GM21576 (cell line): ENCODE measurements at regions not wholly inside any gene's neighbourhood (a gene's known extent, or its start where the extent isn't known, plus 50 kb on each side); places are given as distances from the start of the nearest gene placed in this dataset.
A peak's percentile ranks its signal among the peaks of the same experiment; 100 is the strongest.

Experiments
- ATAC-seq: cut with Tn5 transposase; IDR thresholded peaks from one replicate; pipeline ENCODE4 v1.9.1; 2021; ENCODE audit warnings: mild to moderate bottlenecking, moderate library complexity; ENCODE audit not compliant: unreplicated experiment

GRCh38 chr14:53896726-53897125 is 59.9 kb downstream of the BMP4 start:
- no peak for ATAC-seq

- peak; percentile 85 for ATAC-seq
Observed at GRCh38 chr14:53894456-53894855, 62.2 kb downstream of the BMP4 start.

DNA sequence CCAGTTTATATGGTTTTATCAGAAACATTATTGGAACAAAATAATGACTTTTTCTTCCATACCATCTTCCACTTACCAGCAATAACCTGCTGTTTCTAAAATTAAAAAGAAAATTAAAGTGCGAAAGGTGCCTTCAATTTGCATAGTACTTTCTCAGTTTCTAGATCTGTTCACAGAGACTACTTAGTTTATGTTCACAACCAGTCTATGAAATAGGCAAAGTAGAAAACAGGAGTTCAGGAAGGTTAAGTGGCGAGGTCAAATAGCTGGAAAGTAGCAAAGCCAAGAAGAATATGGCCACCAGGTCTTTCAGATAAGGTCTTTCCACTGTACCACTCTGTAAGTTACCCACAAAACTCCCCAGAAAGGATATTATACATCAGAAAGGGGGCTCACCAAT is 63.3 kb downstream of the BMP4 start:
- no peak for ATAC-seq

GRCh38 chr14:53890611-53891101 is 66.0 kb downstream of the BMP4 start:
- ATAC-seq: no peak

- ATAC-seq: no peak
Observed at GRCh38 chr14:53888535-53889386, 67.9 kb downstream of the BMP4 start.

- ATAC-seq: no peak
Observed at GRCh38 chr14:53885136-53885640, 71.4 kb downstream of the BMP4 start.

DNA sequence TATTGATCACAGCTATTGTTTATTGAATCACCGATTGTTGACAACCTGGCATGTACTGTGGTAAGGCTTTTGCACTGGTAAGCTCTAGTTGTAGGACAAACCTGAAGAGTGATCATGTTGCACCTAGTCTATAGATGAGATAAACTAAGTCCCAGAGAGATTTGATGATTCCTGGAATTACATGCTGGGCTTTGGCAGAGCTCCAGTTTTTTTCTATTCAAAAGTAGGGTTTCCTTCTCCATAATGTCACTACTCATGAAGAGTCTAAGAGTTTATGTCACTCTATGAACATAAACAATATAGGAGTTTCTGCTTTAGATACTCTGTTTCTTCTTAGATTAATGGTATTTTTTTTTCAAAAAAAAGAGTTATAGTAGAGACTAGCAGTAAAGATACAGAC is 72.0 kb downstream of the BMP4 start:
- ATAC-seq: no peak

DNA sequence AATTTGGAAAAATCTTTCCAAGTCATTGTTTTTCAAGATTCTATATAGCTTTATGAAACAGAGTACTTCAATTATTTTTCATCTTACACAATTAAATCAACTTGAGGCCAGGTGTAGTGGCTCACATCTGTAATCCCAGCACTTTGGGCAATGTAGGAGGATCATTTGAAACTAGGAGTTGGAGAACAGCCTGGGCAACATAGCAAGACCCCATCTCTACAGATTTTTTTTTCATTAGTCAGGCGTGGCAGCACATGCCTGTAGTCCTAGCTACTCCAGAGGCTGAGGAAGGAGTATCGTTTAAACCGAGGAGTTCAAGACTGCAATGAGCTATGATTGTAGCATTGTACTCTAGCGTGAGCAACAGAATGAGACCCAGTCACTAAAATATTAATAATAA is 72.9 kb downstream of the BMP4 start:
- no peak for ATAC-seq

DNA sequence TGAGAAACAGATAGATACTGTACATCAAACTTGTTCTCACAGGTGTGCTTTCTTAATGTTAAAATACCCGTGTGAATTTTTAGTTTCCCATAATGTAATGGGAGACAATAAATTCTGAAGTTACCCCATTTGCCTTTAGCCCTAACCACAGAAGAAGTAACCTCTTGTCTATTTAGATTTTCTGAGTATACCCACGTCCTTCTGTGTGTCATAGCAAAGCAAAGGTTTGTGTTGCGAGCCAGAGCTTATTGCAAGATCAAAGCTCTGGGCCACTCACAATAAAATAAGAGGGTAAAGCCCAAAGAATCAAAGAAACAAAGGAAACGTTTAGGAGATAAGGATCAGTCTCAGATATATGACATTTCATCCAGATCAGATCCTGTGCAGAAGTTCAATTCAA is 73.9 kb downstream of the BMP4 start:
- no peak for ATAC-seq

GRCh38 chr14:53881921-53882320 is 74.7 kb downstream of the BMP4 start:
- ATAC-seq: no peak

- no peak for ATAC-seq
Observed at GRCh38 chr14:53881161-53881871, 75.3 kb downstream of the BMP4 start.

DNA sequence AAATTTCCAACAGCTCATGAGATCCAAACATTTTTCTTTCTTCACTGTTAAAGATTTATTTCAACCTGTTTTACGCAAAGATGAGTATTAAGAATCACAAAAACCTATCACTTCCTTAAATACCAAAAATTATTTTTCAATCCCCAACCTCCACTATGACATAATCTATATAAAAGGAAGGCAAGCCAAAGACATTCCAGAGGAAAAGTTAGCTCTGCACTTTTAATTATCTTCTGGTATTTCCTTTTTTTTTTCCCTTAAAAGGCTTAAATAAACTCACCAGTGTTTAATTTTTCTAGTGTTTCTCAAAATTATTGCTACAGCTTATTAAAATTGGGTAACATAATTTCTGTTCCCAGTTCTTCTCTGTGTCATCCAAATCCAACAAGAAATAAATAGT is 75.9 kb downstream of the BMP4 start:
- no peak for ATAC-seq

DNA sequence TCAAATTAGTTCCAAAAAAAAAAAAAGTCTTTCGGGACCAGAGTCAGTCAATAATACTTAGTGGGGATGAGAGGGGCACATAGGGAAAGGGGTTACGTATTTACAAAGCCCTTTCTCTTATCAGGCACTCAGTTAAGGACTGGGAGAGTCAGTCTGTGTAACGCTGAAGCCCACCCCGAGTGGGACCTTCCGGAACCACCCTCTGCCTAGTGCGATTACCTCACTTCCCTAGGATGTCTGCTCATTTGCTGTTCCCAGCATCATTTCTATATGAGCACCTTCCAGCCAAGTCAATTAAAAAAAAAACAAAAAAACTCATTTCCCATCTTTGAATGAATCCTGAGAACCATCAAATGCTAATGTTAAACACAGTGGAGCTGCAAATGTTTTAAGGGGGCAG is 76.9 kb downstream of the BMP4 start:
- ATAC-seq: no peak

- ATAC-seq: no peak
Observed at GRCh38 chr14:53879022-53879686, 77.5 kb downstream of the BMP4 start.

- ATAC-seq: no peak
Observed at GRCh38 chr14:53875324-53875897, 81.2 kb downstream of the BMP4 start.

DNA sequence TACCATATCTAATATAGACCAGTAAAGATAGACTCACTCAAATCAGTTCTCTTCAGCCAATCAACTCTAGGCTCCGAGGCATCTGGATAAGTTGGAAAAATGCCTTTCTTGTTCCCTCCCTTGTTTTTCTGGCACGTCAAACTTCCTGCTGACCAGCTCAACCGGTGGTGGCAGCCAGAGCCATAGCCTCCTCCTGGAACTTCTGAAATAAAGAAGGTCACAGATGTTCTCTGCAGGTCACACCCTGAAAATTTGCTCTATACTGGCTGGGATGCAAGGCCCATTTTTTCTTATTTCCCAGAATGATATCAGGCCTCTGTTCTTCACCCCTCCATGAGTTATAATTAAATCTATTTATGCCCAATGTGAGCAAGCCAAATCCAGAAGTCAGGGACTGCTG is 81.9 kb downstream of the BMP4 start:
- ATAC-seq: no peak

- no peak for ATAC-seq
Observed at GRCh38 chr14:53872681-53873089, 83.9 kb downstream of the BMP4 start.

DNA sequence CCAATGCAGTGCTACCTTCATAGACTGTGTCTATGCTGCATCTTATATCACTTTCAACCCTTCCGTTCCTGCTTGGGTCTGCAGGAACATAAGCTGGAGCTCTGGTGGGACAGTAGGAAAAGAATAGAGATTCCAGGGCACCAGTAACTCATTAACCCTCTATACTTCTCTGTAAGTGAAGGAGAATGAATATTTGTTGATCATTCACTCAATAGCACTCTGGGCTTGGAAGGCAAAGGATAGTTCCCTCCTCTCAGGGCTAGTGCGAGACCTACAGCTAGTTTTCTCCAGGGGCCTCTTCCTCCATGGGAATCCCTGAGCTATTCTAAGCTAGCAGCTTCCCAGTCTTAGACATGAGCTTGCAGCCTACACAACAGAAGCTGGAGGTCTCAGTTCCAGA is 84.7 kb downstream of the BMP4 start:
- ATAC-seq: no peak

DNA sequence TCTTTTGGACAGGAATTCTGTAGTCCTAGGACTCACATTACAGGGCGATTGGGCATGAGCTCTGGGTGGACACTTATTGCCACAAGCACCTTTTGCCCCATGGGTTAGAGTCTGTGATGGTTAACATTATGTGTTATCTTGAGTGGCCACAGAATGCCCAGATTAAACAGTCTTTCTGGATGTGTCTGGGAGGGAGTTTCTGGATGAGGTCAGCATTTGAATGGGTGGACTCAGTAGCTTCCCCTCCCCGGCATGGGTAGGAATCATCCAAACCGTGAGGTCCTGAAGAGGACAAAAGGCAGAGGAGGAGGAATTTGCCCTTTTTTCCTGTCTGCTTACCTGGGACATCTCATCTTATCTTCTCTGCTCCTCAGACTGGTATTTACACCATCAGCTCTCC is 85.6 kb downstream of the BMP4 start:
- ATAC-seq: no peak

DNA sequence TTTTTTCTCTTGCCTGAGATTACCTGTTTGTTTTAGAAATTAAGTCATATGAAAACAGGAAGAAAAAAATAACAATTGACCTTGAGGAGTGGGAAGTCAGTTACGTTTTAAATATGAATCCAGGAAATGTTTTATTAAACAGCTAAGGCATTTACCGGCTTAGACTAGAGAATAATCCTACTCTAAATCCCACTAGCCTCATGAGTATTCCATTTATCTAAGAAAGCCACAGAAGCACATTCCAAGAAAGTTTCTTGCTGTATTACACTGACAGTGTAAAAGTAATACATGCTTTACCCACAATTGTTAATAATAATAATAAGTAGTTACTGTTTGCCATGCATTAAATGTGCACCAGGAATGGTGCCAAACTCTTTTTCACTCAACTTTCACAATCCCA is 90.9 kb downstream of the BMP4 start:
- no peak for ATAC-seq

GRCh38 chr14:53861781-53862180 is 94.8 kb downstream of the BMP4 start:
- ATAC-seq: no peak
